HAP-1 (cell line): ENCODE measurements at regions not wholly inside any gene's neighbourhood (a gene's known extent, or its start where the extent isn't known, plus 50 kb on each side); places are given as distances from the start of the nearest gene placed in this dataset.
A peak's percentile ranks its signal among the peaks of the same experiment; 100 is the strongest.

ENCODE experiments used
- DNase-seq, 2 experiments: peaks; one replicate each; pipeline ENCODE4 v3.0.0-alpha.2; 2016 to 2020; ENCODE audit warnings: low spot score in 2 of 2
- H3K27me3 ChIP-seq: fragments of 250-450 bp; sonication (Bioruptor Pico); 2 replicates; pipeline ENCODE4 v1.5.1; 2020; ENCODE audit warnings: low read depth, mild to moderate bottlenecking, moderate library complexity
- H3K36me3 ChIP-seq: fragments of 250-450 bp; sonication (Bioruptor Pico); replicated peaks from 2 replicates; pipeline ENCODE4 v1.5.1; 2020; ENCODE audit warnings: mild to moderate bottlenecking
- H3K4me1 ChIP-seq: fragments of 250-450 bp; sonication (Bioruptor Pico); 2 replicates; pipeline ENCODE4 v1.5.1; 2020; ENCODE audit warnings: mild to moderate bottlenecking
- H3K4me3 ChIP-seq: fragments of 250-450 bp; sonication (Bioruptor Pico); 2 replicates; pipeline ENCODE4 v1.5.1; 2020; ENCODE audit warnings: mild to moderate bottlenecking, moderate library complexity
- H3K9me3 ChIP-seq: fragments of 250-450 bp; sonication (Bioruptor Pico); 2 replicates; pipeline ENCODE4 v1.5.1; 2020; ENCODE audit warnings: mild to moderate bottlenecking, moderate library complexity
- in situ Hi-C: fragments of 300-500 bp; cut with MboI; formaldehyde crosslinking; loops from 3 replicates; pipeline ENCODE4 v1.14.3; 2020; ENCODE audit warnings: low sequenced_read_pairs, inconsistent platforms, mixed read lengths

GRCh38 chr6:114588726-114589125 is 245.9 kb upstream of the HS3ST5 start:
- DNase-seq = no peak
- in situ Hi-C loops = no loop called here
- Histone ChIP-seq H3K27me3 (no peaks in the 10 kb centered on the region), H3K4me1 (no peaks in the 10 kb centered on the region), H3K4me3 (no peak overlapping the region), H3K9me3 (no peaks in the 10 kb centered on the region), H3K36me3 (no peaks in the 10 kb centered on the region)

- H3K4me3 ChIP-seq = no peak overlapping the region
- H3K36me3 ChIP-seq = no peaks in the 10 kb centered on the region
- H3K9me3 ChIP-seq = no peaks in the 10 kb centered on the region
- in situ Hi-C loops = no loop called here
- no peaks in the 10 kb centered on the region for H3K27me3 ChIP-seq
- no peak for DNase-seq
- H3K4me1 ChIP-seq = no peaks in the 10 kb centered on the region
These were observed 243.5 kb upstream of the HS3ST5 start for GRCh38 chr6:114586298-114586697.

GRCh38 chr6:114581293-114581692 is 238.5 kb upstream of the HS3ST5 start:
- Histone ChIP-seq H3K4me3 (no peak overlapping the region), H3K27me3 (no peaks in the 10 kb centered on the region), H3K4me1 (no peaks in the 10 kb centered on the region), H3K9me3 (no peaks in the 10 kb centered on the region), H3K36me3 (no peaks in the 10 kb centered on the region)
- in situ Hi-C loops = no loop called here
- DNase-seq = peak in 1 of 2 experiments; percentile 8

GRCh38 chr6:114580882-114581281 is 238.1 kb upstream of the HS3ST5 start:
- Histone ChIP-seq H3K4me1 (no peaks in the 10 kb centered on the region), H3K27me3 (no peaks in the 10 kb centered on the region), H3K36me3 (no peaks in the 10 kb centered on the region), H3K9me3 (no peaks in the 10 kb centered on the region), H3K4me3 (no peak overlapping the region)
- in situ Hi-C loops = no loop called here
- DNase-seq = no peak

- no peak overlapping the region for H3K4me3 ChIP-seq
- H3K27me3 ChIP-seq = no peaks in the 10 kb centered on the region
- no peak for DNase-seq
- no peaks in the 10 kb centered on the region for H3K9me3 ChIP-seq
- in situ Hi-C loops = no loop called here
- no peaks in the 10 kb centered on the region for H3K36me3 ChIP-seq
- H3K4me1 ChIP-seq = no peaks in the 10 kb centered on the region
These were observed 236.7 kb upstream of the HS3ST5 start for GRCh38 chr6:114579486-114579885.

- no peak overlapping the region for H3K4me3 ChIP-seq
- no peak for DNase-seq
- in situ Hi-C loops = no loop called here
- H3K4me1 ChIP-seq = no peaks in the 10 kb centered on the region
- no peaks in the 10 kb centered on the region for H3K9me3 ChIP-seq
- no peaks in the 10 kb centered on the region for H3K27me3 ChIP-seq
- H3K36me3 ChIP-seq = no peaks in the 10 kb centered on the region
These were observed 234.3 kb upstream of the HS3ST5 start for GRCh38 chr6:114577109-114577508.

GRCh38 chr6:114576330-114576729 is 233.5 kb upstream of the HS3ST5 start:
- Histone ChIP-seq H3K4me3 (no peak overlapping the region), H3K9me3 (no peaks in the 10 kb centered on the region), H3K27me3 (no peaks in the 10 kb centered on the region), H3K4me1 (no peaks in the 10 kb centered on the region), H3K36me3 (no peaks in the 10 kb centered on the region)
- DNase-seq = no peak
- in situ Hi-C loops = no loop called here

- in situ Hi-C loops = no loop called here
These were observed 226.8 kb upstream of the HS3ST5 start for GRCh38 chr6:114569669-114570068.

GRCh38 chr6:114564302-114564933 is 221.6 kb upstream of the HS3ST5 start:
- in situ Hi-C loops = no loop called here
- no peaks in the 10 kb centered on the region for H3K27me3 ChIP-seq
- H3K36me3 ChIP-seq = no peaks in the 10 kb centered on the region
- no peaks in the 10 kb centered on the region; the same call in 1 of the 2 replicates for H3K4me1 ChIP-seq
- DNase-seq = no peak
- no peak overlapping the region for H3K4me3 ChIP-seq
- no peaks in the 10 kb centered on the region for H3K9me3 ChIP-seq

More at GRCh38 chr6:114569669-114570068, 226.8 kb upstream of the HS3ST5 start:
- no peak for DNase-seq
- H3K9me3 ChIP-seq = no peaks in the 10 kb centered on the region
- H3K4me3 ChIP-seq = no peak overlapping the region
- no peaks in the 10 kb centered on the region for H3K4me1 ChIP-seq
- H3K36me3 ChIP-seq = no peaks in the 10 kb centered on the region
- no peaks in the 10 kb centered on the region for H3K27me3 ChIP-seq

GRCh38 chr6:114559419-114559818 is 216.6 kb upstream of the HS3ST5 start:
- no peaks in the 10 kb centered on the region for H3K27me3 ChIP-seq
- no peak overlapping the region for H3K4me3 ChIP-seq
- H3K4me1 ChIP-seq = peaks cover 3% of the 10 kb centered on the region
- H3K36me3 ChIP-seq = no peaks in the 10 kb centered on the region
- H3K9me3 ChIP-seq = no peaks in the 10 kb centered on the region
- in situ Hi-C loops = no loop called here
- no peak for DNase-seq

GRCh38 chr6:114558153-114558552 is 215.3 kb upstream of the HS3ST5 start:
- H3K36me3 ChIP-seq = no peaks in the 10 kb centered on the region
- H3K4me3 ChIP-seq = no peak overlapping the region
- H3K27me3 ChIP-seq = no peaks in the 10 kb centered on the region
- in situ Hi-C loops = no loop called here
- H3K9me3 ChIP-seq = no peaks in the 10 kb centered on the region
- no peak for DNase-seq
- H3K4me1 ChIP-seq = peaks cover 3% of the 10 kb centered on the region

GRCh38 chr6:114556846-114557488 is 214.1 kb upstream of the HS3ST5 start:
- no peak for DNase-seq
- in situ Hi-C loops = no loop called here

GRCh38 chr6:114550316-114550715 is 207.5 kb upstream of the HS3ST5 start:
- H3K36me3 ChIP-seq = no peaks in the 10 kb centered on the region
- DNase-seq = no peak
- H3K9me3 ChIP-seq = no peaks in the 10 kb centered on the region
- in situ Hi-C loops = no loop called here
- H3K4me1 ChIP-seq = no peaks in the 10 kb centered on the region
- H3K4me3 ChIP-seq = no peak overlapping the region
- H3K27me3 ChIP-seq = no peaks in the 10 kb centered on the region

More at GRCh38 chr6:114556846-114557488, 214.1 kb upstream of the HS3ST5 start:
- H3K27me3 ChIP-seq = no peaks in the 10 kb centered on the region
- H3K36me3 ChIP-seq = no peaks in the 10 kb centered on the region
- H3K9me3 ChIP-seq = no peaks in the 10 kb centered on the region
- H3K4me1 ChIP-seq = peaks cover 3% of the 10 kb centered on the region
- H3K4me3 ChIP-seq = no peak overlapping the region

GRCh38 chr6:114543696-114544095 is 200.9 kb upstream of the HS3ST5 start:
- no peaks in the 10 kb centered on the region for H3K36me3 ChIP-seq
- in situ Hi-C loops = no loop called here
- no peak overlapping the region for H3K4me3 ChIP-seq
- no peak for DNase-seq
- H3K27me3 ChIP-seq = no peaks in the 10 kb centered on the region
- no peaks in the 10 kb centered on the region for H3K4me1 ChIP-seq
- H3K9me3 ChIP-seq = no peaks in the 10 kb centered on the region
